Putamen (tissue), 1 donor: ENCODE measurements at regions not wholly inside any gene's neighbourhood (a gene's known extent, or its start where the extent isn't known, plus 50 kb on each side); places are given as distances from the start of the nearest gene placed in this dataset.
"Not testable (repeated sequence)": the region's sequence is repeated elsewhere in the genome, so short reads cannot be mapped to it uniquely, and the experiment has no call there.

ENCODE experiments used
- DNase-seq: peaks from one replicate; pipeline ENCODE4 v3.0.0-alpha.2; 2016; ENCODE audit warnings: low spot score

- not testable (repeated sequence) for DNase-seq
Measured at GRCh38 chr2:37722971-37723370, 51.5 kb upstream of the CDC42EP3 start.

GRCh38 chr2:37730037-37730818 lies 58.8 kb upstream of the CDC42EP3 start:
- no peak for DNase-seq

DNA sequence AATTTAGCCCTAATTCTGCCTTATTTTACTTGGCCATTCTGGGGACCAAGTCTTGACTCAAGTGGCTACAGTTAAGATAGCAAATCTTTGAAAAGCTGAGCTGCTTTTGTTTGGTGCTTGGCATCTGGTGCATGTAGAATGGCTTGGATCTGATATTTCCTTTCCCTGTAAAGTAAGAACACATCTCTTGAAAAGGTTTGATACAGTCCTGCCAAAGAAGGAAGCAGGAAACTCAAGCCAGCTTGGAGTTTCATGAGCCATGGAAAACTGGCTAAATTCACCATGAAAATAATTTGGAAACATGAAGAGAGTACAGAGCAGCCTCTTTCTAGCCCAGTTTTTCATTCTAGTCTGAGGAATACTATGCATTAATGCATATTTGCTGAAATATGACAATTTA lies 61.0 kb upstream of the CDC42EP3 start:
- DNase-seq, result not testable (repeated sequence)

- no peak for DNase-seq
Measured at GRCh38 chr2:37733251-37733650, 61.8 kb upstream of the CDC42EP3 start.

- not testable (repeated sequence) for DNase-seq
Measured at GRCh38 chr2:37733955-37734354, 62.5 kb upstream of the CDC42EP3 start.

DNA sequence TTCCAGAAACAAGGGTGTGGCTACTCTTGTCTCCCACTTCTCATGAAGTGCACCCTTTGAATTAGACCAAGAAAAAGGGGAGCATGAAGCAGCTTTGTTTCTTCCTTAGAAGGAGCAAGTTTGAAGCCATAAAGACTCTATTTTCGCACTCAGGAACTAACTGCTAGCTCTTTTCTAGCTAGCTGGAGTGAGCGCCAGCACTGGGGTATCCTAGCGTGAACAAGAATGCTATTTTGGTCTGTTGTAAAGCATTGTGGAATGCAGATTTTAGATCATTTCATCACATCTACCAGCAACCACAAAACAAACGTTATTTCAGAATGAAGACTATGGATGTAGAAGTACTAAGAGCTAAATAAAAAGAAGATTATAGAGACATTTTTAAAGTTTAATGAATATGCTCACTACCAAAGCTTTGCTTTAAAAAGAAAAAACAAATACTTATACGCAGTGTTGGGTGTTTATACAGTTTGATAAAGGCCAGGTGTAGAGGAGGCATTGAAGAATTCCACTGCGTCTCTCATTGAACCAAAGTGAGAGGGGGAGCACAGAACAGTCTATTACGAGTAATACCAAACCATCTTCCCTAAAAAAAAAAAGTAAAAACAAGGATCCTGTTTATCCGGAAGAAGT lies 63.6 kb upstream of the CDC42EP3 start:
- DNase-seq, result not testable (repeated sequence)

DNA sequence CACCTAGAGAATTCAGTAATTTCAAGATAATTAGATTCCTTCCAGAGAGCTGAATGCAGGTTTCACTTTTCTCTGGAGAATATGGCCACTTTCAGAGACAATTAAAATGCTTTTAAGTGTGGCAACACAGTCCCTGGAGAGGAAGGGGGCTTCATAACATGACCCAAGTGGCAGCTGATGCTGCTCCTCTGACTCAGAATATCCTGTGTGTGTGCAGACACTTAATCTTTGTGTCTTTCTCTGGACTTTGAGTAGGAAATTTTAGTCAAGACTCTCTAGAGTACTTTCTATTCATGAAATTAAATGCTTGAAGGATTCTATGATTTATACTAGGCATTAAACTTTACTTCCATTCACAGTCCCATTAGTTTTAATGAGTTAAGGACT lies 64.1 kb upstream of the CDC42EP3 start:
- DNase-seq, result not testable (repeated sequence)

DNA sequence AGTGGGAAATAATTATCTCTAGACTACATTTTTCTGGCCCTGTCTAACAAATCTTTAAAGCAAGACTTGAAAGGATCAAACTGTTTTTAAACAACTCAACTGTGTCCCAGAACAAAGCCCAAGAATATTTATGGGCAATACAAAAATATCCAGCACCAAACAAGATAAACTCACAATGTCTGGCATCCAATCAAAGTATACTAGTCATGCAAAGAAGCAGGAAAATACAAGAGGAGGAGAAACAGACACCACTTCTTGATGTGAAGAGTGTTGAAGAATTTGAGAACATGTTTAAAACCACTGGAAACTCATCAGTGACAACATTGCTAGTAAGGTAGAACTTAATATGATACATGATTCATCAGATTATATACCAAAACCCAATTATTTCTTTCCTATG lies 66.1 kb upstream of the CDC42EP3 start:
- no peak for DNase-seq

GRCh38 chr2:37738266-37738885 lies 66.9 kb upstream of the CDC42EP3 start:
- no peak for DNase-seq

- DNase-seq, result no peak
Measured at GRCh38 chr2:37739153-37739552, 67.7 kb upstream of the CDC42EP3 start.

DNA sequence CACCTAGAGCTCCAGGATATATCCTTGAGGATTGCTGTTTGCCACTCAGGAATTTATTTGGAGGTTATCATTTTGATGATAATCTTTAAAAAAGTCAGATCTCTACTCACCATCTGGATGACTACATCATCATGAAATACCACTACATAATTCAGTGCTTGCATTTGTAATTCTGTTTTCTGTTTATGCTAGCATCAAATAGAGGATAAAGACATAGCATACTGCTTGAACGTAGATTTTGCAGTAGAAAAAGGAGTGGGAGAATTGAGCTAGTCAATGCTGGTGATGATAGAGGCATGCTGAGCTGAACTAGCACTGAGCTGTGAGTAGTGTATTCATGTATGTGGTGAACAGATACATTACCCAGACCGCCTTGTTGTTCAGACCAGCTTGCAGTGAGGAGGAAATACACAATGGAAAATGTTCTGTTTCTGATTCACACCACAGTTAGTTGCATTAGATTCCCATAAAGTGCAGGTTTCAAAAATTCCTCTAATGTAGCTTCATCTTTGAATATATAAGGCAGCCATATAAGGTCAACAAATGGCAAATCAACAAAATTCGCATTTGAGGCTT lies 68.8 kb upstream of the CDC42EP3 start:
- no peak for DNase-seq

DNA sequence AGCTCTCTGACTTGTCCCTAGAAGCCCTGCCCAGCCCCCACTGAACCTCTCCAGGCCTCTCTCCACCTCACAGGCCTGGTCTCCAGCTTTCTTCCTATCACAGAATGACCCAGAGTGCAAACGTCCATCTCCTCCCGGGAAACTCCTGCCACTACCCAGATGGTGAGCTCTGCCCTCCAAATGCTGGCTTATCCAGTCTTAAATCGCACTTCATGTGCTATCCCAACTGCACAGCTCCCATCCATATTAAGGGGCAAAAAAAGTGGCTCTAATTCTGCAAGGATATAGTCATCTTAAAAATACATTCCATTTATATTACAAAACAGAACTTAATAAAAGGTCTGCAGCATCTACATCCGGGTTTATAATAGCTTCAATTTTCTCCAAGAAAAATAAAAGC lies 70.8 kb upstream of the CDC42EP3 start:
- DNase-seq, result no peak

GRCh38 chr2:37744010-37744409 lies 72.6 kb upstream of the CDC42EP3 start:
- DNase-seq, result no peak

GRCh38 chr2:37744961-37745360 lies 73.5 kb upstream of the CDC42EP3 start:
- DNase-seq, result not testable (repeated sequence)

DNA sequence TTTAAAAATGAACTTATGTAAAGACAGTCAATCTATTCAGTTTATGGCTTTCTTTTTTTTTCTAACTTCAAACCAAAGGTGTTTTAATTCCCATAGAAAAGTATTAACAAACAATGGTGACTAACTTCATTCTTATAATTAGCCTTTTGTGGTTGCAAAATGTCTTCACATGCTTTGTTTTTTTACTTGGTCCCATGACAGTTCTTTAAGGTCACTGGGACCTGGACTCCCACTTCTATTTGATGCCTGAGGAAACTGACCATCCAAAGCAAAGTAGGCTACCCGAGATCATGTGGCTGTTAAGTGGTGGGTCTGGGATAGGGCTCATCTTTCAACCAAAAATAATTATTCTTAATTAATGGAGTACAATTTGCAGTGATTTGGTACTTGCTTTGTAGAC lies 74.6 kb upstream of the CDC42EP3 start:
- not testable (repeated sequence) for DNase-seq

- no peak for DNase-seq
Measured at GRCh38 chr2:37746883-37747282, 75.4 kb upstream of the CDC42EP3 start.

DNA sequence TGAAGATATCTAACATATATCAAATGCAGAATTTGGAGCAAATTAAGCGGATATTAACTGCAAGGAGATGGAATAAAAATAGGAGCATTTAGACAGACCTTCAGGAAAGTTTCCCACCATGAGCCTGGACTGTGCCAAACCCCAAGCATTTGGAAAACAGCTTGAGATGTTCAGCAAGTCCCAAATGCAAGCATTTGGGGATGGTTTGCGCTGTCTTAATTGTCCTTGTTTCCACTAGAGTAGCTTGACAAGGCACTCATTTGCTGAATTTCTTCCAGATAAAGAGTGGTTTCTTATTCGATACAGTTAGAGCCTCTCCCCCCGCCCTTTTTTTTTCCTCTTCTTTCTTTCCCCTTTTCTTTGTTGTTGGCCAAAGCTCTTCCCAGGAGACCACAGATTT lies 77.1 kb upstream of the CDC42EP3 start:
- no peak for DNase-seq

DNA sequence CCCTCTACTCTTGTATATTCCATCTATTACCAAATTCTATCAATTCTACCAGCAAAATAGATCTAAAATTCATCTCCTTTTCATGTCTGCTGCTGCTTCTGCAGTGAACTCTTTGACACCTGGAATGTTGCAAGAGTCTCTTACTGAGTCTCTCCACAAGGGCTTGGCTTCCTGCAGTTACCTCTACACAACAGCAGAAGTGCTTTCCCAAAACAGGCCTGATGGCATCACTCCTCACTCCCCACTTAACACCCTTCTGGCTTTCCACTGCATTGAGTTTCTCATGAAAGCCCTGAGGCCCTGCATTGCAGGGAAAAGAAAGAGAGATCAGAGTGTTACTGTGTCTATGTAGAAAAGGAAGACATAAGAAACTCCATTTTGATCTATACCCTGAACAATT lies 78.8 kb upstream of the CDC42EP3 start:
- DNase-seq, result not testable (repeated sequence)

GRCh38 chr2:37752766-37753165 lies 81.3 kb upstream of the CDC42EP3 start:
- no peak for DNase-seq

DNA sequence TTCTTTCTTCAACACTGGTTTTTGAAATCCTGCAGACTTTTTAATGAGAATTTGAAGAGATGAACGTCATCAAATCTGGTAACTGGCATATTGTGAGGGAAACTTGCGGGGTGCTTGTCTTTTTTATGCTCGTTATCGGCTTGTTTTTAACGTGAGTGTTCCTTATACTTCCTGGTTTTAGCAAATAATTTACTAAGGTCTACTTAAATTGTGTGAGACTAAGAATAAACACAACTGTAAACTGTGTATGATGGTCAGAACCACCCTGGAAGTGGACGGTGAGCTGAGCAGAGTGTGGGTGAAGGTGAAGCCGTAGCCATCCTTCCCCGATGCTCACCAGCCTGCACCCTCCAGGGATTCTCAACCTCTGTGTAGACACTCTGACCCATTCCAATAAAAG lies 82.3 kb upstream of the CDC42EP3 start:
- DNase-seq, result no peak

- not testable (repeated sequence) for DNase-seq
Measured at GRCh38 chr2:37755961-37756559, 84.6 kb upstream of the CDC42EP3 start.

GRCh38 chr2:37757456-37757855 lies 86.0 kb upstream of the CDC42EP3 start:
- DNase-seq, result not testable (repeated sequence)
